NCI-H82 (cell line): ENCODE measurements at regions not wholly inside any gene's neighbourhood (a gene's known extent, or its start where the extent isn't known, plus 50 kb on each side); places are given as distances from the start of the nearest gene placed in this dataset.

Experiments used
- DNase-seq: peaks from one replicate; lab custom pipeline; 2025; lab: John Stamatoyannopoulos, UW

DNA sequence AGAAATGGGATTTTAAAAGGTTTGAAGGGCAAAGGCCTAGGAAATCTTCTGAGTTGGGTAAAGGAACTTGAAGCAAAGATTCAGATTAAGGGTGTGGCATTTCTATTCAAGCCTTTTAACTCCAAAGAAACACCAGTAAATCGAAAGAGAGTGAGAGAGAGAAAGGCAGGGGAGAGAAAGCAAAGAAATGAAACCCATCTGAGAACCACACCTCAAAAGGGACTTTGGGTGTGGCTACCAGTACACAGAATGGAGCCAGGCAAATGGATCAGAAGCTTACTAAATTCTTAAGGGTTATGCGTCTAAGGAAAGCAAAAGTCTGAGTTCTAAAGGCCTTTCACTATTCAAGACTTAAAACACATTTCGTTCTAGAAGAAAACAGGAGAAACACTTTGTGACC lies 277.4 kb downstream of the BCL11B start:
- no peak for DNase-seq

DNA sequence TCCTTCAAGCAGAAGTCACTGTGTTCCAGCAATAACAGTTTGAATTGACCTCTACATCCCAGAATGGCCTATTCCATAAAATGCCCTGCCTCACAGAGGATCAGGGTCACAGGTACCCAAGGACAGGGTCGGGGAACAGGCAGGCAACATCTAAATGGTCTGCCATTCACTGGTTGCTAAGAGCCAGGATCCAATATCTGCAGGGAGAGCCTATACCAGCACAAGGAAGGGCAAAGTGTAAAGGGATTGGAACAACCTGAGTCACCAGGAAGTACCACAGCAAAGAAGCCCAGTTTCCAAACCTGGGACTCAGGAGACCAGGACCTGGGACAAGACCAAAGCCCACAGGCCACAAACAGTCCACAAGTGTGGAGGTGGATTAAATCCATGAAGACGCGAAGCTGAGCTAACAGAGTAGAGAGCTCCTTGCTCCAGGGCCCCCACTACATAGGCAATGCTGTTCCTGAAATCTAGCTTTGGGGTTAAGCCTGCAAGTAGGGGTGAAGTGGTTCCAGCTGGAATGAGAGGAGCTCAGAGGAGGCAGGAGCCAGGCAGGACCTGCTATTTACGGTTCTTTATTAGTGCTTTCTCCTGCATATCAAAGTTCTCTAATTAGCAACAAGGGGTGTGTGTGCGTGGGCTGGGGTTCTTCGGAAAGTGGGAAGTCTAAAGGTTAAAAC lies 274.3 kb downstream of the BCL11B start:
- DNase-seq: no peak

DNA sequence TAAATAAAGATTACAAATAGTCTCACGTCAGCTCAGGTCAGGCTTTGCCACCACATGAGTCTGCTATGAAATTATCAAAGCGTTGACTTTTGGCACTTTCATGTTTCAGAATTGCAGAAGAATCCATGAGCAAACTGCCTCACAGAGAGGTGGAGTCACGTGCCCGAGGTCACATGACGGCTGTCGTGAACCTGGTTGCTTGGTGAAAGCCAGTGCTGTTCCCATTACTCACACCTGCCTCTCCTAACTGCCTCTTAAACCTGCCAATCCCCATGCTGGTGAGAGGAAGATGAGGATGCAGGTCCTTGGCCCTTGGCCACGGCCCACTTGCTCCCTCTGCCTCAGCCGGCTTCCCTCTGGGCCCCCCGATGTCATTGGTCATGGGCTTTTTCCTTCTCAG lies 272.7 kb downstream of the BCL11B start:
- peak; percentile 65 for DNase-seq

GRCh38 chr14:98999901-99000300 lies 272.1 kb downstream of the BCL11B start:
- peak; percentile 93 for DNase-seq

DNA sequence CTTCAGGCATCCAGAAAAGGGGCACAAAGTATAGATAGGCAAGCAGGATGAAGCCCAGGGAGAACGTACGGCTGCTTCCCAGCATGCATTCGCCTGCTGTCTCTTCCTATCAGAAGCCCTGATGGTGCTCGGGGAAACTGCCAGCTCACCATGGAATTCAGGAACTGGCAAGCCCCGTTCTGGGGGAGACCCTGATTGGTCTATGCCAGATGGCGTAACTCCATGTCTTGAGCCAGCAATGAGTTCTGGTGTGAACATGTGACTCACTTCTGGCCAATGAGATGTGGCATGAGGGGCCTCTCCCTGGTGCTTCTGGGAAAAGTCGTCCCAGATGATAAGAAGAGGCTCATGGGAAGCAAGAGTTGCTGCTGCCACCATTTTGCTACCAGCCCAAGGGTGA lies 270.8 kb downstream of the BCL11B start:
- no peak for DNase-seq

GRCh38 chr14:99003646-99004045 lies 268.4 kb downstream of the BCL11B start:
- no peak for DNase-seq

DNA sequence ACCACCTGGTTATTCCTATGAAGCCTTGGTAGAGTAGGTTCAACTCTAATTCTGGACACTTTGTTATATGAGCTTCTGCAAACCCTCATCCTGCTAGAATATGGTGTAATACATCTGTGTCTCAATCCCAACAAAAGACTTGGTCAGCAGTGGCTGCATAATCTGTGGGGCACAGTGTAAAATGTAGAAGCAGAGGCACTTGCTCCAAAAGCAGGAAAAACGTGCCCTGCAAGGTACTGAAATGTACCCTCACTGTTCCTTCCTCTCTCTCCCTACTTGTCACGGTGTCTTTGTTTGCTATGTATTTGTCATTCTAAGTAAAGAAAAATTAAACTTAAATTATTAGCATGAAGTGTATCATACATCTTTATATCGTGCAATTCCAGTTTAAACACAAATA lies 267.9 kb downstream of the BCL11B start:
- no peak for DNase-seq

DNA sequence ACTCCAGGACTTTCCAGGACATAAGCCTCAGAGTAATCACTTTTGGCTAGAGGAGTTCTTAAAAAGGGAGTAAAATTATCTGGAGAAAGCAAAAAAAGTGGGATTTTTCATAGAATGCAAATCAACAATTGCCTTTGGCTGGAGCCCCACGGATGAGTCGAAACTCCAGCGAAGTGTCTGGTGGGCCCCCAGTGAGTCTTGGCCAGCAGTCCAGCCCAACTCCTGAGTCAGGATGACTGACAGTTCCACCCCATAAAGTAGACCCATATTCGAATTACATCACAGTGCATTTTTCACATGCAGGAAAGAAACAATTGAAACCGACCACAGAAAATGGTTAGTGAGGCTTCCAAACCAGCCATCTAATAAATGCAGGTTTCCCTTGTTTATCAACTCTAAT lies 265.7 kb downstream of the BCL11B start:
- DNase-seq: no peak

GRCh38 chr14:99007795-99008194 lies 264.2 kb downstream of the BCL11B start:
- no peak for DNase-seq

- DNase-seq: no peak
Measured at GRCh38 chr14:99009871-99010270, 262.1 kb downstream of the BCL11B start.

GRCh38 chr14:99011385-99011784 lies 260.6 kb downstream of the BCL11B start:
- no peak for DNase-seq

GRCh38 chr14:99012703-99013102 lies 259.3 kb downstream of the BCL11B start:
- no peak for DNase-seq

GRCh38 chr14:99015833-99016232 lies 256.2 kb downstream of the BCL11B start:
- DNase-seq: no peak

- no peak for DNase-seq
Measured at GRCh38 chr14:99023371-99023770, 248.6 kb downstream of the BCL11B start.

- no peak for DNase-seq
Measured at GRCh38 chr14:99024926-99025325, 247.1 kb downstream of the BCL11B start.

GRCh38 chr14:99025418-99025817 lies 246.6 kb downstream of the BCL11B start:
- no peak for DNase-seq

GRCh38 chr14:99026471-99026870 lies 245.5 kb downstream of the BCL11B start:
- peak; percentile 50 for DNase-seq

DNA sequence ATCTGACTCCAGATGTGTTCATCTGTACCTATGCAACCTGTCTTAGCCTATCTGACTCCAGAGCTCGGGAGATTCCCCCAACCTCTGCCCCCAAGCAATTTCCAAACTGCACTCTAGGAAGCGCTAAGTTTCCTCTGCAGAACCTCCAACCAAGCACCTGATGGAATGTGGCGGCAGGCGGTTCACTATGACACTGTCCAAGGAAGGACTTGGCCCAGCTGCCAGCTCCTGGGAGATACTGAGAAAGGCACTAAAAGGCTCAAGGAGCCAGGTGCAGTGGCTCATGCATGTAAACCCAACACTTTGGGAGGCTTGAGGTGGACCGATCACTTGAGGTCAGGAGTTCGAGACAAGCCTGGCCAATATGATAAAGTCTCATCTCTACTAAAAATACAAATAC lies 244.0 kb downstream of the BCL11B start:
- DNase-seq: no peak

DNA sequence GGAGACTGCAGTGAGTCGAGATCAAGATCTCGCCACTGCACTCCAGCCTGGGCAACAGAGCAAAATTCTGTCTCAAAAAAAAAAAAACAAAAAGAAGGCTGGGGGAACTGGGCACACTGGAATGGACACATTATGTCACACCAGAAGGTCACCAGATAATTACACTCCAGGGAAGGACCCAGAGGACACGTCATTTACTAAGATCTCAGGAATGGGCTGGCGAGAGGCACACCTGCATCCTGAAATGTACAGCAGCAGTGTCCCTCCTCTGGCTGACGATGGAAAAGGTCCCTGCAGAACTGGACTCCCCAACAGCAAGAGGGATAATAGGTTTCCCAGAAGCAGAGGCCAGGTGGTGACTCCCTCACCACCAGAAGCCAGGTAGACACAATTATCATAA lies 243.5 kb downstream of the BCL11B start:
- no peak for DNase-seq

- no peak for DNase-seq
Measured at GRCh38 chr14:99029145-99029915, 242.7 kb downstream of the BCL11B start.

- no peak for DNase-seq
Measured at GRCh38 chr14:99029916-99030305, 242.1 kb downstream of the BCL11B start.

- peak; percentile 2 for DNase-seq
Measured at GRCh38 chr14:99030454-99030853, 241.5 kb downstream of the BCL11B start.

- no peak for DNase-seq
Measured at GRCh38 chr14:99032759-99033158, 239.2 kb downstream of the BCL11B start.

DNA sequence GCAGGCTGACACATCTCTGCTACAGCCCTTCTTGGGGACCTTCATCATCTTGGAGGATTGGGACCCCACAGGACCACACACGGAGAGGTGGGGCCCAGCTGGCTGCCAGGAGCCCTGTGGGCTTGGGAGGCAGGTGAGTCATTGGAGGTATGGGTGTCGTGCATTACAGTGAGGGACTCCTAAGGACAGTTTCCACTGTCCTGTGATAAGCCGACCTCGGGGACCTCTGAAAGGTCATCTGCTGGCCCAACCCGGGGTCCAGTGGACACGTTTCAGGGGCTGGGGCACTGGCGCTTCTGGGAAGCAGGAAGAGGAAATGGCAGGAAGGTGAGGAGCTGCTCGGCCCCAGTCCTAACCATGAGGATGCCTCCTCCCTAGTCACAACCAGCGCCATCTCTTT lies 238.0 kb downstream of the BCL11B start:
- no peak for DNase-seq
